Fibroblast of skin of abdomen (primary cell): ENCODE measurements at regions not wholly inside any gene's neighbourhood (a gene's known extent, or its start where the extent isn't known, plus 50 kb on each side); places are given as distances from the start of the nearest gene placed in this dataset.
"Not testable (repeated sequence)": the region's sequence is repeated elsewhere in the genome, so short reads cannot be mapped to it uniquely, and the experiment has no call there.

Experiments used
- DNase-seq: peaks from one replicate; pipeline ENCODE4 v3.0.0-alpha.2; 2013

DNA sequence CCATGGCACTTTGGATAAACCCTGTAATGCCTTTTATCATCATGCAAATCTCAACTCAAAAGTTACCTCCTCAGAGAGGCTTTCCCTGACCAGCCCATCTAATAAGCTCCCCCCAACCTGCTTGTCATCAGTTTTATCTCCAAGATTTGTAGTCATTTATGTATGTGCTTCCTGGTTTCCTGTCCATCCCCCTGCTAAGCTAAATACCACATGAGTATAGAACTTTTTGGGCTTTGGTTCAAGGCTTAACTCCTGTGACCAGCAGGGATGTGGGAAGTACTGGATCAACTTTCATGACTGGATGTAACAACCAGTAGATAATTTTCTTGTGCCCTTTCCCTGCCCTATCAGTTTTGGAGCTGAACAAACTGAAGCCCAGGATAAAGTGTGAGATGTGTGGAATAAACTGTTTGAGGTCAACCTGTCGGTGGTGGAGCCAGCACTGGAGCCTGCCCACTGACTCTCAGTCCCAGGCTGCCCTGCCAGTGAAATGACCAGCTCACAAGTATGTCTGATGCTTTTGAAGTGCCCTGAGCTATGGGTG is 148.6 kb downstream of the CYP26A1 start:
- DNase-seq = peak; percentile 8

DNA sequence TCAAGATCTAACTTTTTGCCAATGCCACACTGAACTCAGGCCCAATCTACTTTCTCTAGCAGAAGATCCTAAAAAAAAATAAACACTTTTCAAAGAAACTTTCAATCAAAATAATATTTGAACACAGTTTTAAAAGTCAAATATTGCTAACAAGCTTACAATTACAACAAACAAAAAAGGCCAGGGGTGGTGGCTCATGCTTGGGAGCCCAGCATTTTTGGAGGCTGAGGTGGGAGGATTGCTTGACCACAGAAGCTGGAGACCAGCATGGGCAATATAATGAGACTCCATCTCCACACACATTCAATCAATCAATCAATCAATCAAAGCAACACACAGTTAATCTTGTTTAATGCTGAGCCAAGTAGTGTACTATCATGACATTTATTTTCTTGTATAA is 149.2 kb downstream of the CYP26A1 start:
- no peak for DNase-seq

DNA sequence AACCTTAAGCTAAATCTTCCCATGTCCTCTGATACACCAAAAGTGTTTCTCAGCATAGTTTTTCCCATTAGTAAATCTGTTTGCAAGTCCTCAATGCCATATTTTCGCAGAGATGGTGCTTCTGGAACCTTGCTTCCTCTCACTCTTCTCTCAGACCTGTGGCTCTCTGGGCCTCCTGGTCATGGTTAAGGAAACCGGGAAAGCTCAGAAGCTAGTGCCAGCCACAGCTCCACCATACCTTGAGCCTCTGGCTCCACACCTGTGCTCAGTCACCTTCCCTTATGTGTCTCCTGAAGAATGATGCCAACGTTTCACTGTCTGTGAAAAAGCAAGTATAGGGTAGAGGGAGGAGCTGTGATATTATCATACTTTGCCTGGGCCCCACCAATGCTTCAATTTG is 149.6 kb downstream of the CYP26A1 start:
- DNase-seq = no peak

DNA sequence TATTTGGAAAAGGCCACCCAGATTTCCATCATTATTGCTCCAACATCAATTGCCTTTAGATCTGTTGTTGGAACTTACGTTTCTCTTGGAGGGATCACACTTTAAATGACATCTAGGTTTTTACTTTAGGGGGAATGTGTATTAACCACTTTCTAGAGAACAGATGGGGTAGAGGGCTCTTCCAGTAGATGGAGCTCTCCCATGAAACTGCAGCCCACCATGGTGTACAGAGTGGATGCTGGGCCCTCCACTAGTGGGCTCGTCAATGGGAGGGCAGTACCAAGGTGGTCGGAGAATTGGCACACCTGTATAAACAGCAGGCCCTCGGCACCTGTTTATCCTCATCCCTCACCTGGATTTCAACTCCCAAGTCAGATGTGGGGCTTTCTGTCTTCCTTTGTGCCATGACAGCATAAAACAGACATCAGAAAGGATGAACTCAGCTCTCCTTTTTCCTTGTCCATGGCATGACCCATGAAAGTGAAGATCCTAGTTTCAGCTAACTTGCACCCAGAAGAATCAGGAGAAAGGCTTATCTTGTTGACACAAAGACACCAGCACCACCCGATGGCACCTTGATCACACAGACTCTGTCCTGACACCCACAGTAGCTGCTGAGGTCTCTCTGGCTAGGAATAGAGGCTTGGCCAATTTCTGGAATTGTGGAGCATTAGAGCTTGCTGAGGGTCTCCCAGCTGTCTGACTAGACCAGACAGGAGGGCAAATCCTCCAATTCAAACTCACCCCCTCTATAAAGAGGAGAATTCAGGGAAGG is 150.5 kb downstream of the CYP26A1 start:
- no peak for DNase-seq

DNA sequence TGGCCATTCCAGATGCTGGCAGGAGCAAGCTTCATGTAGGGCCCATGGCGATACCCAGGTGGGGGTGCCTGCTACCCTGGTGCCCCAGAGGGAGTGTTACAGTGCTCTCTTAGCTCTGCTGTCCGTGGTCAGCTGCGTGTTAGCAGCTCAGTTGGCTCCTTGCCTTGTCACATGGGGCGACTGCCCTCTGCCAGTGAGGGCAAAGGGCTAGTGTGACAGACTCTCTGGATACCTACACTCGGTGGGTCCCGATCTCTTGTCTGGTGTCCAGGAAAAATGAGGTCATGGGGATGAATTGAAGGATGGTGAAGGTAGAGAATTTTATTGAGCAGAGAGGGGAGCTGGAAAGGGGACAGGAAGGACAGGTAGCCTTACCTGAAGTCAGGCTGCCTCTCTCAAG is 152.2 kb downstream of the CYP26A1 start:
- DNase-seq = no peak

DNA sequence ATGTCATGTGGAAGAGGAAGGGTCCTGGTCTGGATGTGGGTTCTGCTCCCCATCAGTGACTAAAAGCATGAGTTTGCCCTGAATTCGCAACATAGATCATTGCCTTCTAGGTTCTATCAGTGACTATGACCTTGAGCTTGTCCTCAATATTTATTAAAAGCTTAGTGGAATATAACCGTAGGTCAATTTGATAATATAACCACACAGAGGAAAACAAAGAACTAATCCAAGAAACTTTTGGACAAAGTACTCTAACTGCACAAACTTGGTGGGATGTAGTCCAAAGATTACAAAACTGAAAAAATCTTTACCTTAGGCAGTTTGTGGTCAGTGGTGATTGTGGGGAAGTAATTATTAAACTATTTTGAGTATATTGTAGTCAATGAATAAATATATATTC is 152.9 kb downstream of the CYP26A1 start:
- no peak for DNase-seq

DNA sequence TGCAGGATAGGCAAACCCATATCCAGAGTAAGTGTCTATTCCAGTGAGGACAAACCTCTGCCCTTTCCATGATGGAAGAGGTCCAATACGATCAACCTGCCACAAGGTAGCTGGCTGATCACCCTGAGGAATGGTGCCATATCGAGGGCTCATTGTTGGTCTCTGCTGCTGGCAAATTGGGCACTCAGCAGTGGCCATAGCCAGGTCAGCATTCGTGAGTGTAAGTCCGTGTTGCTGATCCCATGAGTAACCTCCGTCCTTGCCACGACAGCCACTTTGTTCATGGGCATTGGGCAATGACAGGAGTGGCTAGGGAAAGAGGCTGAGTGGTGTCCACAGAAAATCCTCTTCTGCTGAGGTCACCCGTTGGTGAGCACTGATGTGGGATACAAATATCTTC is 156.9 kb downstream of the CYP26A1 start:
- not testable (repeated sequence) for DNase-seq

DNA sequence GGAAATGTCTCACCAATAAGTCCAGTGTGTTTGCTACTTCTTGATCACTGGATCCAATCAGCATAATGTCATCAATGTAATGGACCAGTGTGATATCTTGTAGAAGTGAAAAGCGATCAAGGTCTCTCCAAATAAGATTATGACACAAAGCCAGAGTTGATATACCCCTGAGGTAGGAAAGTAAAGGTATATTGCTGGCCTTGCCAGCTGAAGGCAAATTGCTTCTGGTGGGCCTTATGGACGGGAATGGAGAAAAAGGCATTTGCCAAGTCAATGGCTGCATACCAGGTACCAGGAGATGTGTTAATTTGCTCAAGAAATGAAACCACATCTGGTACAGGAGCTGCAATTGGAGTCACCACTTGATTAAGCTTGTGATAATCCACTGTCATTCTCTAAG is 158.5 kb downstream of the CYP26A1 start:
- not testable (repeated sequence) for DNase-seq

DNA sequence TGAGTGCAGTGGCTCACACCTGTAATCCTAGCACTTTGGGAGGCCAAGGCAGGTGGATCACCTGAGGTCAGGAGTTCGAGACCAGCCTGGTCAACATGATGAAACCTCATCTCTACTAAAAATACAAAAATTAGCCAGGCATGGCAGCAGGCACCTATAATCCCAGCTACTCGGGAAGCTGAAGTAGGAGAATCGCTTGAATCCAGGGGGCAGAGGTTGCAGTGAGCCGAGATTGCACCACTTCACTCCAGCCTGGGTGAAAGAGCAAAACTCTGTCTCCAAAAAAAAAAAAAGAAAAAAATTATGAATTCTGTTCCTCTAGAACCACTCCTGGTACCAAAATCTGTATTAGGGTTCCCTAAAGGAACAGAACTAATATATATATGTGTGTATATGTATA is 161.2 kb downstream of the CYP26A1 start:
- DNase-seq = not testable (repeated sequence)

DNA sequence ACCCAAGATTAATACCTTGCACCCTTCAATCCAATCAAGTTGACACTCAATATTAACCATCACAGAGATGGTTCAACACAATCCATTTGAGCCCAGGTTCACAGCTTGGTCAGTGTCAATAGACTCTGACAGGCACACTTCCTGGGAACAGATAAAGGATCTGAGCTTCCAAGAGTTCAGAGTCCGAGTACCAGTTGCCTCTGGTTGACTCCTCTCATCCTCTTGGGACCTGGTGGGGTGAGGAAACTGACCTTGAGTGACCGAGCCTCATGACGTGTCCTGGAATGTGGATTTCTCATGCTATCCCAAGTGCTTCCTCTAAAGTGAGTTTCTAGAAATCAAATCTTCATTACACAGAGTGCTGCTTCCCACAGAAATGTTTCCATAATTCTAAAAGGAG is 162.0 kb downstream of the CYP26A1 start:
- peak; percentile 24 for DNase-seq

DNA sequence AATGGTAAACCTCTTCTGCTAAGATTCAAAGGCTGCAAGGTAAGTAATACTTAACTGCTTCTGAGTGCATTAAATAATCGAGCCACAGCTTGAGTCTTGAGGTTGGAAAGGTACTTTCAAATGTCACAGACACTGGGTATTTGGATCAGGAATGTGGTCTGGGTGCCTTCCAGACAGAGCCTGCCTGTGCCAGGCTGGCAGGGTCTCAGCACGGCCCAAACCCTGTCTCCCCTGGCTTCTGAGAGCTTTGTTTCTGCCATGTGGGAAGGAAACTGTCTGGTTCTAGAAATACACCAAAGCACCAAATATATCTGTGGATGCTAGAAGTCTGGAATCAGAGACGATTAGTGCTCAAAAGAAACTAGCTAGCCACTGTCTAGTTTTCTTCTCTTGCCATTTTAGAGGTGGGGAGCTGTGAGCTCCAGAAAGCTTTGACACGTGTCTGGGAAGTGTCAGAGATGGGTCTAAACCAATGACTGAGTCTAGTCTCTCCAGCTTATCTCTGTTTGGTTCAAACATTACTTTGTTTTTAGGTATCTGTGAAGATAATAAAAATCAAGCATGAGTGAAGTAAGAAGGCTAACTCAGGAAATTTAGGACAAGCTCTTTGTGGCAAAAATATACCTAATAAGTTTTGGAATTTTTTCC is 162.8 kb downstream of the CYP26A1 start:
- no peak for DNase-seq

DNA sequence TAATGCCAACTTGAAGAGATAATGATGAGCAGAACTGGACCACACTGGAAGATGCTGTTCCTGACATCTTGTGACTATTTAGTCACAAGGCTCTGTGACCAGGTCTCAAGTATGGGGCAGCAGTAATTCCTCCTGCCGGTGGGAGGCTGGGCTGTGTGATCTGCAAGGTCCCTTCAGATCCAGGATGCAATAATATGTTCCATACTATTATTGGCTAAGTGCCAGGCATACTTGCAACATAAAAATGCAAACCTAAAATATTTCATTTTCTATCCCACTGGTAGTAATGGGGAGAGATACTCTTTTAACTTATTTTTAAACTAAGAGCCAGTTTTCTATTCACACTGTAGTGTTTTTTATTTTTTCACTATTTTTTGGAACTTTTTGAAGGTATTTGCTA is 171.5 kb downstream of the CYP26A1 start:
- DNase-seq = no peak

DNA sequence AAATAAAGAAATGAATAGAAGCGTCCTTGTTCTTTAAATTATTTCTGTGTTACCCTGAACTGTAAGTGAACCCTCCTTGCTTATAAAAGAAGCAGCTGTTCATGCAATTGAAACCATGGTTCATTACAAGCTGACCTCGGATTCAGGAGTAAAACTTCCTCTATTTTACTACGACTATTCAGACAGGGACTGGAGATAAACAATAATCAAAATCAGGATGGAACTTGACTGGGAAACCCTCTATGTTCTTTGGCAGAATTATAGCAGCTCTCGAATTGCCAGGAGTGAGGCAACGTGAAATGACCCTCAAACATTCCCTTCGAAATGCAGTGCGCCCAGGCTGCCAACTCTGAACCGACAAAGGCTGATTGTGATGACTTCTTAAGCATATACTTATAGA is 172.1 kb downstream of the CYP26A1 start:
- DNase-seq = no peak

DNA sequence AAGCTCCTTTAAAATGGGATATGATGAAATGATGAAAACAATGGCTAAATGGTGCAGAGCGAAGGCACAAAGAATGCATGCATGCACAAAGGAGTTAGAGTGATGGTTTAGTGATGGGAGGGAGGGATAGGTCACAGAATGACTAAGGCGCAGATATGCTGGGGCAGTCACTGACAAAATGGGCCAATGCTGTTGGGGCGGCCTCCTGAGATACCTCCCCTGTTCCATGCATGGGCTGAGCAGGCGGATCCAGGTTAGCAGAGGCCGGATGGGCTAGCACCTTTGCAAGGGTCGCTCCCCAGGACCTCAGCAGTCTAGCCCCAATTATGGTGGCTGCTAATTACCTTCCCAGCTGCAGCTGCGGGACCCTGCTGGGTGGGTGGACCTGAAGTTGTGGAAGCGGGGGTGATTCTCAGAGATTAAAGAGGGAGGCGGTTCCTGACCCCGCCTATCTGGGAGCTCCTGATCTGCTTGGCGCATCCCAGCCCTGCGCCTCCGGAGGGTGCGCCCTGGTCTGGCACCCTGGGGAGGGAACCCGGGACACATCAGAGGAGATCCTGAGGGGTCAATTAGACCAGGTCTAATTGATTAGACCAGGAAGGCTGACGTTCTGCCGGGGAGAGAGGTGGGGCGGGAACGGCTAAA is 175.0 kb downstream of the CYP26A1 start:
- no peak for DNase-seq

DNA sequence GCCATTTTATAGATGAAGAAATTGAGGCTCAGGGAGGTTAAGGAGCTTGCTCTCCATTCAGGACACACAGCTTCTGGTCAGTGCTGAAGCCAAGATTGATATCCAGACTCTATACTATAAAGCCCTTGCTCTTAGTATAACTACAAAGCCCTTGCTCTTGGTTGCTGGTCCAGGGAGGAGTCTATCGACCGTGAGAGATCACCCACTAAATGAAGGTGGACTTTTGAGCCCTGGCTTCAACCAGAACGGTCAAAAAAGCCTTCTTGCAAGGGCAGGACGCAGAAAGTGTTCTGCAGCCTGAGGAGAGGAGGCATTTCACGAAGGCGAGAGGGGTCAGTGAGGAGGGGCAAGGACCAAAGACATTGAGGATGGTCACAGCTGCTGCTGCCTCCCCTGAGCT is 176.3 kb downstream of the CYP26A1 start:
- no peak for DNase-seq

DNA sequence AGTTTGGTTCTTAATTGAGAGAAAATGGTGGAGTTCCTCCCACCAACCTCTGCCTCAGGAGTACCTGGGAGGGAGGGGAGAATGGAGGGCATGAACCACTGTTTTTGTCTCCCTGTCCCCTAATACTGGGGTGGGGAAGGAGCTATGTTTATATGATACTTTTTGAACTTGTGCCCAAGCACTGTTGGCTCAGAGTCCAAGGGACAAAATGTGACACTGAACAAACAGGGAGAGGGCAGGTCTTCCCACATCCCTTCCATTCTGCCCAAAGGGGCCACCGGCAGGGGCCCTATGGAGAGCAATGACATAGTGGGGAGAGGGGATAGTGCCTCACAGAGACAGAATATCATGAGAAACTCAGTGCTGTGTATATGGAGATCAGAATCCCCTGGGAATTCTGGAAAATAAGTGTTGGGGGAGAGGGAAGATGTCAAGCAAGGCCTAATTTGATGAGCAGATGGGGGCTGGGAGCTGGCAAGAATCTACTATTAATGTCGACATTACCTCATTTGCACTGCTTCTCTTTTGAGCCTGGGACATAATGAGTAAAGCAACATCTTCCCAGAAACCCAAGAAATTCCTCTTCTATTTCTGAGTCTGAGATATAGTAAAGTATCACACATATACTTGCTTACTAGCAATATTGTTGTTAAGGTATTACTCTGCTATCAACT is 180.6 kb downstream of the CYP26A1 start:
- DNase-seq = no peak

DNA sequence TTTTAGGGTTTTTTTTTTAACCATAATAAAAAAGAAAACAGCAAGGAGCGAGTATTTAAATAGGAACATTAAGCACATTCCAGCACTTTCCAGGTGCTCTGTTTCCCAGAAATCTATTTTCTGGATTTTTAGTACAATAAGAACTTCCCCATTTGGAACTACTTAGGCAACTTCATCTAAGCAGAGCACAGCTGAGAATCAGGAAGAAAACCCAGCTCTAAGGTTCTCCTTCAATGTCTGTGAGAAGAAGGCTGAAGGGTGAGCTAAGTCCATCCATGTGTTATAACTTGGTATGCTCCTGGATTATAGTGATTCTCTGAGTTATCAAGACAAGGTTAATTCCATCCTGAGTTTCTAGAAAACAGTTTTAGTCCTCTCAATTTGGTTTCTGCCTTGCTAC is 181.9 kb downstream of the CYP26A1 start:
- DNase-seq = no peak
